Stomach (tissue), 8 donors: ENCODE measurements at regions not wholly inside any gene's neighbourhood (a gene's known extent, or its start where the extent isn't known, plus 50 kb on each side); places are given as distances from the start of the nearest gene placed in this dataset.

Experiments
- DNase-seq, 2 donors: peaks; one replicate each; pipeline versions ENCODE4 v3.0.0 to v3.0.0-alpha.2; 2013 to 2019
- H3K27ac ChIP-seq, 5 donors: fragments of 200-600 bp in 4 of 5; sonication (generic) in 4 of 5; one replicate each; pipeline ENCODE4 v1.5.1; 2013 to 2019; ENCODE audit warnings: mild to moderate bottlenecking in 1 of 5, moderate library complexity in 1 of 5
- H3K27me3 ChIP-seq, 3 donors: fragments of 200-600 bp; sonication (generic); one replicate each; pipeline ENCODE4 v1.5.1; 2017 to 2019; ENCODE audit warnings: mixed run types in 1 of 3
- H3K36me3 ChIP-seq, 4 donors: fragments of 200-600 bp; sonication (generic); 1 replicate in 3 of 4; 2 replicates in 1 of 4; pipeline ENCODE4 v1.5.1; 2016 to 2019
- H3K4me1 ChIP-seq, 4 donors: fragments of 200-600 bp; sonication (generic); one replicate each; pipeline ENCODE4 v1.5.1; 2016 to 2019
- H3K4me3 ChIP-seq, 4 donors: fragments of 200-600 bp; sonication (generic) in 3 of 4; one replicate each; pipeline ENCODE4 v1.5.1; 2016 to 2019; ENCODE audit warnings: mild to moderate bottlenecking in 1 of 4
- H3K9me3 ChIP-seq, 4 donors: fragments of 200-600 bp; sonication (generic); one replicate each; pipeline ENCODE4 v1.5.1; 2016 to 2019
- CTCF ChIP-seq, 7 experiments: fragments of 450-650 bp in 4 of 7; fragments of 200-600 bp in 3 of 7; sonication (generic) in 3 of 7; IDR thresholded peaks; one replicate each; pipeline ENCODE4 v1.5.1; 2016 to 2019; ENCODE audit warnings: antibody characterized with exemption in 7 of 7, control low read depth in 2 of 7, mild to moderate bottlenecking in 1 of 7
- EP300 ChIP-seq: sonication (generic); formaldehyde crosslinking; IDR thresholded peaks from one replicate; pipeline ENCODE4 v1.6.1; 2017; ENCODE audit warnings: antibody characterized with exemption
- POLR2A ChIP-seq, 4 donors: fragments of 450-650 bp; IDR thresholded peaks; one replicate each; pipeline ENCODE4 v1.6.1; 2016; ENCODE audit warnings: antibody characterized with exemption in 4 of 4, control low read depth in 2 of 4, mild to moderate bottlenecking in 1 of 4, moderate library complexity in 1 of 4
- POLR2AphosphoS5 ChIP-seq, 3 donors: sonication (generic); formaldehyde crosslinking; IDR thresholded peaks; one replicate each; pipeline ENCODE4 v1.6.1; 2016; ENCODE audit warnings: antibody characterized with exemption in 3 of 3
- WGBS, 5 donors: extraction: QIAGEN DNeasy Blood & Tissue Kit in 3 of 5; methylation state at CpG; one replicate each; pipeline versions ENCODE4 v1.1.5 to v1.1.7; 2013 to 2018; 5-methylcytosine and 5-hydroxymethylcytosine counted together
- intact Hi-C: fragments of 100-400 bp; cut with DNase I; formaldehyde crosslinking; loops from one replicate; pipeline ENCODE4 v1.15.1; 2023; ENCODE audit warnings: low total_unique reads
- donor health status: healthy with polysubstance abuse.
- donor health status: Bipolar disorder and iron deficiency.
- donor health status: healthy.

GRCh38 chr6:147825848-147826247 lies 317.4 kb downstream of the SAMD5 start:
- TF ChIP-seq POLR2A (IDR thresholded peaks at IDR 0.05) (no peak), POLR2AphosphoS5 (IDR thresholded peaks at IDR 0.05) (no peak), EP300 (no peak), CTCF (IDR thresholded peaks at IDR 0.05) (no peak)
- Histone ChIP-seq H3K9me3 (no peaks in the 10 kb centered on the region), H3K36me3 (no peaks in the 10 kb centered on the region), H3K4me3 (no peak overlapping the region), H3K4me1 (peaks cover 0 to 6% (median 0%) of the 10 kb centered on the region in 4 donors), H3K27ac (no peak overlapping the region), H3K27me3 (no peaks in the 10 kb centered on the region)
- 51 to 72% (median 63%) methylated on average over 2 of the region's 2 CpGs for WGBS, 5 donors
- no peak for DNase-seq
- intact Hi-C loops = no loop called here

GRCh38 chr6:147826698-147827097 lies 318.2 kb downstream of the SAMD5 start:
- no peaks in the 10 kb centered on the region for H3K9me3 ChIP-seq
- H3K4me1 ChIP-seq = peaks cover 0 to 6% (median 0%) of the 10 kb centered on the region in 4 donors
- DNase-seq = no peak
- no peak overlapping the region for H3K27ac ChIP-seq
- WGBS, 5 donors = 45 to 74% (median 64%) methylated on average over 3 to 4 of the region's 4 CpGs
- no peaks in the 10 kb centered on the region for H3K36me3 ChIP-seq
- no peak overlapping the region for H3K4me3 ChIP-seq
- intact Hi-C loops = no loop called here
- no peaks in the 10 kb centered on the region for H3K27me3 ChIP-seq
- TF ChIP-seq POLR2A (IDR thresholded peaks at IDR 0.05) (no peak), POLR2AphosphoS5 (IDR thresholded peaks at IDR 0.05) (no peak), EP300 (no peak), CTCF (IDR thresholded peaks at IDR 0.05) (no peak)

- no peaks in the 10 kb centered on the region for H3K27me3 ChIP-seq
- WGBS, 5 donors = 82 to 100% (median 96%) methylated on average over 1 of the region's 1 CpG
- H3K9me3 ChIP-seq = no peaks in the 10 kb centered on the region
- no peaks in the 10 kb centered on the region for H3K36me3 ChIP-seq
- H3K4me1 ChIP-seq = peaks cover 0 to 6% (median 0%) of the 10 kb centered on the region in 4 donors
- no peak overlapping the region for H3K4me3 ChIP-seq
- intact Hi-C loops = no loop called here
- DNase-seq = no peak
- no peak overlapping the region for H3K27ac ChIP-seq
- TF ChIP-seq POLR2A (IDR thresholded peaks at IDR 0.05) (no peak), POLR2AphosphoS5 (IDR thresholded peaks at IDR 0.05) (no peak), CTCF (IDR thresholded peaks at IDR 0.05) (no peak), EP300 (no peak)
These were observed 320.9 kb downstream of the SAMD5 start for GRCh38 chr6:147829418-147829817.

- TF ChIP-seq CTCF (IDR thresholded peaks at IDR 0.05) (no peak), POLR2A (IDR thresholded peaks at IDR 0.05) (no peak), EP300 (no peak), POLR2AphosphoS5 (IDR thresholded peaks at IDR 0.05) (no peak)
- Histone ChIP-seq H3K9me3 (no peaks in the 10 kb centered on the region), H3K27ac (no peak overlapping the region), H3K36me3 (no peaks in the 10 kb centered on the region), H3K4me1 (peaks cover 0 to 6% (median 0%) of the 10 kb centered on the region in 4 donors), H3K27me3 (no peaks in the 10 kb centered on the region), H3K4me3 (no peak overlapping the region)
- intact Hi-C loops = no loop called here
- DNase-seq = no peak
These were observed 321.3 kb downstream of the SAMD5 start for GRCh38 chr6:147829835-147830234.
